CD14-positive monocyte (primary cell): ENCODE measurements at regions not wholly inside any gene's neighbourhood (a gene's known extent, or its start where the extent isn't known, plus 50 kb on each side); places are given as distances from the start of the nearest gene placed in this dataset.

Experiments
- DNase-seq, 3 donors: peaks; one replicate each; pipeline ENCODE4 v3.0.0-alpha.2; 2011 to 2022
- H2AFZ ChIP-seq: 2 replicates; pipeline ENCODE4 v1.6.0; 2012; ENCODE audit warnings: mild to moderate bottlenecking, low read depth, low read length, inconsistent platforms; ENCODE audit not compliant: insufficient read depth, poor library complexity, severe bottlenecking
- H3K27ac ChIP-seq, 2 donors: 1 replicate in 1 of 2; 2 replicates in 1 of 2; pipeline ENCODE4 v1.5.1; 2012 to 2013; ENCODE audit warnings: low read length in 2 of 2, control low read depth in 1 of 2, inconsistent platforms in 1 of 2, low read depth in 1 of 2, mild to moderate bottlenecking in 1 of 2
- H3K27me3 ChIP-seq, 2 donors: one replicate each; pipeline versions ENCODE4 v1.6.0 to v1.6.1; 2011 to 2013; ENCODE audit warnings: low read length in 2 of 2; ENCODE audit not compliant: control insufficient read depth in 2 of 2, insufficient read depth in 2 of 2
- H3K36me3 ChIP-seq, 2 donors: replicated peaks in 1 of 2; 1 replicate in 1 of 2; 2 replicates in 1 of 2; pipeline versions ENCODE4 v1.5.1 to v1.6.1; 2012 to 2013; ENCODE audit warnings: low read length in 2 of 2, control low read depth in 1 of 2, inconsistent platforms in 1 of 2, mild to moderate bottlenecking in 1 of 2; ENCODE audit not compliant: insufficient read depth in 2 of 2, control insufficient read depth in 1 of 2
- H3K4me1 ChIP-seq, 2 donors: 1 replicate in 1 of 2; 2 replicates in 1 of 2; pipeline versions ENCODE4 v1.5.1 to v1.6.1; 2012 to 2013; ENCODE audit warnings: low read length in 2 of 2, control low read depth in 1 of 2, inconsistent platforms in 1 of 2, mild to moderate bottlenecking in 1 of 2, moderate library complexity in 1 of 2; ENCODE audit not compliant: insufficient read depth in 2 of 2, control insufficient read depth in 1 of 2
- H3K4me2 ChIP-seq: replicated peaks from 2 replicates; pipeline ENCODE3; 2012; ENCODE audit warnings: low read length, moderate library complexity, mild to moderate bottlenecking; ENCODE audit not compliant: poor library complexity, severe bottlenecking; ENCODE audit errors: extremely low read depth
- H3K4me3 ChIP-seq, 3 experiments: fragments of 200-600 bp in 1 of 3; sonication (generic) in 1 of 3; replicated peaks in 1 of 3; 1 replicate in 2 of 3; 2 replicates in 1 of 3; pipeline ENCODE4 v1.5.1; 2011 to 2013; ENCODE audit warnings: low read length in 3 of 3, mild to moderate bottlenecking in 3 of 3, control low read depth in 2 of 3, low read depth in 2 of 3, inconsistent platforms in 1 of 3, moderate library complexity in 1 of 3
- H3K79me2 ChIP-seq: 2 replicates; pipeline ENCODE4 v1.6.0; 2012; ENCODE audit warnings: mild to moderate bottlenecking, control low read depth, inconsistent platforms, low read length, moderate library complexity; ENCODE audit not compliant: insufficient read depth
- H3K9ac ChIP-seq: 2 replicates; pipeline ENCODE4 v1.6.0; 2017; ENCODE audit warnings: low read length, mild to moderate bottlenecking; ENCODE audit not compliant: insufficient read depth, poor library complexity, severe bottlenecking
- H3K9me3 ChIP-seq, 2 donors: replicated peaks in 1 of 2; 1 replicate in 1 of 2; 2 replicates in 1 of 2; pipeline versions ENCODE4 v1.5.1 to v1.6.1; 2012 to 2013; ENCODE audit warnings: low read length in 2 of 2, control low read depth in 1 of 2; ENCODE audit not compliant: control insufficient read depth in 1 of 2, insufficient read depth in 1 of 2
- H4K20me1 ChIP-seq: 2 replicates; pipeline ENCODE4 v1.6.0; 2012; ENCODE audit warnings: mild to moderate bottlenecking, low read length, control low read depth, moderate library complexity; ENCODE audit not compliant: insufficient read depth
- H3K27ac Mint-ChIP-seq, 7 donors: one replicate each; pipeline ENCODE4 v1.8.0; 2020; ENCODE audit warnings: mild to moderate bottlenecking in 7 of 7, mixed read lengths in 7 of 7, moderate library complexity in 6 of 7, inconsistent platforms in 2 of 7
- H3K27me3 Mint-ChIP-seq, 3 donors: one replicate each; pipeline ENCODE4 v1.8.0; 2021 to 2022; ENCODE audit warnings: low read depth in 3 of 3, mild to moderate bottlenecking in 3 of 3, mixed read lengths in 3 of 3, moderate library complexity in 3 of 3, inconsistent platforms in 1 of 3
- H3K36me3 Mint-ChIP-seq, 2 donors: one replicate each; pipeline ENCODE4 v1.8.0; 2020; ENCODE audit warnings: mixed read lengths in 2 of 2, inconsistent platforms in 1 of 2, mild to moderate bottlenecking in 1 of 2
- H3K4me1 Mint-ChIP-seq: one replicate; pipeline ENCODE4 v1.8.0; 2020; ENCODE audit warnings: mild to moderate bottlenecking, mixed read lengths
- H3K4me3 Mint-ChIP-seq, 2 donors: one replicate each; pipeline ENCODE4 v1.8.0; 2020; ENCODE audit warnings: mild to moderate bottlenecking in 2 of 2, mixed read lengths in 2 of 2, moderate library complexity in 1 of 2
- H3K9me3 Mint-ChIP-seq, 7 donors: one replicate each; pipeline ENCODE4 v1.8.0; 2020 to 2022; ENCODE audit warnings: mixed read lengths in 7 of 7, mild to moderate bottlenecking in 6 of 7, moderate library complexity in 6 of 7, inconsistent platforms in 2 of 7
- CTCF ChIP-seq: fragments of 200-600 bp; IDR thresholded peaks from one replicate; pipeline ENCODE4 v1.8.0; 2022; ENCODE audit warnings: antibody characterized with exemption, mild to moderate bottlenecking
- WGBS: methylation state at CpG from one replicate; pipeline ENCODE4 v1.1.5; 2013; ENCODE audit warnings: missing lambda C conversion rate; ENCODE audit not compliant: insufficient coverage; 5-methylcytosine and 5-hydroxymethylcytosine counted together
- intact Hi-C, 2 donors: fragments of 100-400 bp; cut with micrococcal nuclease; formaldehyde crosslinking; loops; one replicate each; pipeline versions ENCODE4 v1.15.0 to v1.15.1; 2023

GRCh38 chr7:118559207-118559606 lies 334.7 kb downstream of the ANKRD7 start:
- no peak overlapping the region for H3K4me3 Mint-ChIP-seq
- intact Hi-C loops = no loop called here
- no peaks in the 10 kb centered on the region for H3K27me3 ChIP-seq
- no peaks in the 10 kb centered on the region for H3K4me1 ChIP-seq
- no peaks in the 10 kb centered on the region for H3K36me3 Mint-ChIP-seq
- H4K20me1 ChIP-seq = no peaks in the 10 kb centered on the region
- no peak overlapping the region for H3K4me2 ChIP-seq
- H3K9ac ChIP-seq = no peak overlapping the region
- no peaks in the 10 kb centered on the region for H3K9me3 ChIP-seq
- TF ChIP-seq CTCF = no peak
- H3K27ac ChIP-seq = no peak overlapping the region
- no peak overlapping the region for H3K27ac Mint-ChIP-seq
- H3K27me3 Mint-ChIP-seq = peaks cover 0 to 2% (median 0%) of the 10 kb centered on the region in 3 donors
- peaks cover 1 to 10% (median 3%) of the 10 kb centered on the region in 7 donors for H3K9me3 Mint-ChIP-seq
- no peaks in the 10 kb centered on the region for H3K4me1 Mint-ChIP-seq
- DNase-seq = no peak
- no peak overlapping the region for H2AFZ ChIP-seq
- no peaks in the 10 kb centered on the region for H3K36me3 ChIP-seq
- no CpG with 5 or more reads among the region's 1 CpG for WGBS
- H3K4me3 ChIP-seq = no peak overlapping the region
- H3K79me2 ChIP-seq = no peaks in the 10 kb centered on the region

GRCh38 chr7:118563311-118563710 lies 338.8 kb downstream of the ANKRD7 start:
- no peak overlapping the region for H3K27ac Mint-ChIP-seq
- H3K4me3 Mint-ChIP-seq = no peak overlapping the region
- Histone ChIP-seq H3K9me3 (no peaks in the 10 kb centered on the region), H3K79me2 (no peaks in the 10 kb centered on the region), H4K20me1 (no peaks in the 10 kb centered on the region), H3K4me3 (no peak overlapping the region), H3K9ac (no peak overlapping the region), H3K4me2 (no peak overlapping the region), H3K27me3 (no peaks in the 10 kb centered on the region), H3K27ac (no peak overlapping the region), H2AFZ (no peak overlapping the region), H3K4me1 (no peaks in the 10 kb centered on the region), H3K36me3 (no peaks in the 10 kb centered on the region)
- no peak for DNase-seq
- H3K36me3 Mint-ChIP-seq = no peaks in the 10 kb centered on the region
- no peaks in the 10 kb centered on the region for H3K4me1 Mint-ChIP-seq
- peaks cover 0 to 2% (median 2%) of the 10 kb centered on the region in 3 donors for H3K27me3 Mint-ChIP-seq
- intact Hi-C loops = no loop called here
- peaks cover 0 to 9% (median 2%) of the 10 kb centered on the region in 7 donors for H3K9me3 Mint-ChIP-seq
- no peak for TF ChIP-seq CTCF
- WGBS = no CpG with 5 or more reads among the region's 2 CpGs
